ENCODE measurements at regions not wholly inside any gene's neighbourhood (a gene's known extent, or its start where the extent isn't known, plus 50 kb on each side); places are given as distances from the start of the nearest gene placed in this dataset.

DNA sequence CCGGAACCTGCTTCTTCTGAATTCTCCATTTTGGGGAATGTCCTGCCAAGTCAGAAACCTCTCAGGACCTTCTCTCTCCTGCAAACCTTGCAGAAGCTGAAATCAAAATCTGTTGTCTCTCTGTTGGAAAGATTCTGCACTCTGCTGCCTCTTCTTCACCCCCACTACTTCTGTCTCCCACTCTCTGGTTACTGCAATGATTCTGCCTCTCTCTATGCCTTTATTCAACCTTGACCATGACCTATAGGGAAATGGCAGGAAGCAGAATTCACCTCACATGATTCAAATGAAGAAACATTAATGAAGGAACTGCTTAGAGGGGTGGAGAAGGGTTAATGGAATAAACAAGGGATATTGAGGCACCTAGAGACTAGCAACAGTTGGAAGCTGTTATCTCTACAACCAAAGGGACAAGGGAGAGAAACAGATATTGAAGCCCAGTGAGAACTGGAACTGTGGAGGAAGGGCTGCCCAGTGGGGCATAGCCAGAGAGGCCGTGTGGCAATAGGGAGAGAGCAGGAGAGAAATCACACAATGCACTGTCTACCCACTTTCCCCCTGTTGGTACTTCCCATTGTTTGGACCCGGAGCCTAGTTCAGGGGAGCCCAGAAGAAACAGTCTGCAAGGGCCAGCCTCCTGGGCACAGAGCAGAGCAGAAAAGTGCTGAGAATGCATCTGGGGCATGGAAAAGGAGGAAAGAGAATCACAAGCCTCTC lies 76.1 kb upstream of the JUN start (continued):
- TF ChIP-seq CREB1 (IDR thresholded peaks at IDR 0.05) = no peak
- TF ChIP-seq BCL11A (IDR thresholded peaks at IDR 0.05; ENCODE audit: low read depth in 2 of 2, low read length in 2 of 2) = no peak
- TF ChIP-seq RBBP5 (IDR thresholded peaks at IDR 0.05; ENCODE audit: borderline replicate concordance, low read depth, low read length) = no peak

All from H1 (cell line).